Smooth muscle cell (in vitro differentiated cells): ENCODE measurements at regions not wholly inside any gene's neighbourhood (a gene's known extent, or its start where the extent isn't known, plus 50 kb on each side); places are given as distances from the start of the nearest gene placed in this dataset.

Experiments
- DNase-seq: peaks from one replicate; lab custom pipeline; 2025; ENCODE audit not compliant: unreplicated experiment; lab: John Stamatoyannopoulos, UW
- H2AFZ ChIP-seq: fragments of 200-600 bp; sonication (generic); 2 replicates; pipeline ENCODE4 v1.6.0; 2016; ENCODE audit warnings: antibody characterized with exemption, low read depth, mild to moderate bottlenecking
- H3F3A ChIP-seq: fragments of 200-600 bp; sonication (generic); 2 replicates; pipeline ENCODE4 v1.6.0; 2017; ENCODE audit warnings: antibody characterized with exemption, low read depth
- H3K27ac ChIP-seq: fragments of 200-600 bp; sonication (generic); 2 replicates; pipeline ENCODE4 v1.5.1; 2016; ENCODE audit warnings: low read depth, mild to moderate bottlenecking
- H3K27me3 ChIP-seq: fragments of 200-600 bp; sonication (generic); 2 replicates; pipeline ENCODE4 v1.6.1; 2016; ENCODE audit warnings: low read depth, mild to moderate bottlenecking
- H3K36me3 ChIP-seq: fragments of 200-600 bp; sonication (generic); 2 replicates; pipeline ENCODE4 v1.5.1; 2016; ENCODE audit warnings: low read depth
- H3K4me1 ChIP-seq: fragments of 200-600 bp; sonication (generic); 2 replicates; pipeline ENCODE4 v1.5.1; 2016; ENCODE audit warnings: low read depth
- H3K4me2 ChIP-seq: fragments of 200-600 bp; sonication (generic); 2 replicates; pipeline ENCODE4 v1.6.0; 2016; ENCODE audit warnings: mild to moderate bottlenecking
- H3K4me3 ChIP-seq: fragments of 200-600 bp; sonication (generic); 2 replicates; pipeline ENCODE4 v1.5.1; 2016; ENCODE audit warnings: mild to moderate bottlenecking
- H3K79me2 ChIP-seq: fragments of 200-600 bp; sonication (generic); 2 replicates; pipeline ENCODE4 v1.6.0; 2016; ENCODE audit warnings: low read depth, mild to moderate bottlenecking
- H3K9ac ChIP-seq: fragments of 200-600 bp; sonication (generic); 2 replicates; pipeline ENCODE4 v1.6.0; 2016; ENCODE audit warnings: low read depth
- H3K9me3 ChIP-seq: fragments of 200-600 bp; sonication (generic); replicated peaks from 2 replicates; pipeline ENCODE4 v1.5.1; 2016; ENCODE audit warnings: low read depth
- H4K20me1 ChIP-seq: fragments of 200-600 bp; sonication (generic); 2 replicates; pipeline ENCODE4 v1.6.0; 2016; ENCODE audit warnings: low read depth
- CTCF ChIP-seq: fragments of 200-600 bp; sonication (generic); IDR thresholded peaks from 2 replicates; pipeline ENCODE4 v1.5.1; 2017; ENCODE audit warnings: borderline replicate concordance, mild to moderate bottlenecking, antibody characterized with exemption; ENCODE audit not compliant: insufficient read depth, poor library complexity, severe bottlenecking
- WGBS: methylation state at CpG from one replicate; pipeline ENCODE4 v1.1.7; 2016; ENCODE audit warnings: low lambda C conversion rate; 5-methylcytosine and 5-hydroxymethylcytosine counted together

- H3K4me2 ChIP-seq, result no peak overlapping the region
- H2AFZ ChIP-seq, result no peak overlapping the region
- H3K4me1 ChIP-seq, result no peaks in the 10 kb centered on the region
- no peak overlapping the region for H3K27ac ChIP-seq
- H3K4me3 ChIP-seq, result no peak overlapping the region
- no peaks in the 10 kb centered on the region for H3F3A ChIP-seq
- 64% methylated on average over 4 of the region's 4 CpGs for WGBS
- DNase-seq, result no peak
- no peak for TF ChIP-seq CTCF
- H3K27me3 ChIP-seq, result no peaks in the 10 kb centered on the region
- no peaks in the 10 kb centered on the region for H3K9me3 ChIP-seq
- H3K36me3 ChIP-seq, result no peaks in the 10 kb centered on the region
- H3K79me2 ChIP-seq, result no peaks in the 10 kb centered on the region
- no peaks in the 10 kb centered on the region for H4K20me1 ChIP-seq
- H3K9ac ChIP-seq, result no peak overlapping the region
Observed at GRCh38 chr1:163609858-163610257, 288.1 kb downstream of the NUF2 start.

- no peaks in the 10 kb centered on the region for H3K36me3 ChIP-seq
- TF ChIP-seq CTCF, result no peak
- H3K9me3 ChIP-seq, result no peaks in the 10 kb centered on the region
- WGBS, result 95% methylated on average over 4 of the region's 4 CpGs
- no peak for DNase-seq
- H3K4me3 ChIP-seq, result no peak overlapping the region
- H3F3A ChIP-seq, result no peaks in the 10 kb centered on the region
- no peak overlapping the region for H3K27ac ChIP-seq
- no peaks in the 10 kb centered on the region for H3K4me1 ChIP-seq
- H2AFZ ChIP-seq, result no peak overlapping the region
- H3K79me2 ChIP-seq, result no peaks in the 10 kb centered on the region
- no peak overlapping the region for H3K9ac ChIP-seq
- H4K20me1 ChIP-seq, result no peaks in the 10 kb centered on the region
- no peaks in the 10 kb centered on the region for H3K27me3 ChIP-seq
- no peak overlapping the region for H3K4me2 ChIP-seq
Observed at GRCh38 chr1:163610486-163610885, 288.7 kb downstream of the NUF2 start.

GRCh38 chr1:163614361-163614760 lies 292.6 kb downstream of the NUF2 start:
- no peak for TF ChIP-seq CTCF
- Histone ChIP-seq H3K27ac (no peak overlapping the region), H3K4me2 (no peak overlapping the region), H4K20me1 (no peaks in the 10 kb centered on the region), H3K27me3 (no peaks in the 10 kb centered on the region), H2AFZ (no peak overlapping the region), H3K79me2 (no peaks in the 10 kb centered on the region), H3K9me3 (no peaks in the 10 kb centered on the region), H3K9ac (no peak overlapping the region), H3K4me3 (no peak overlapping the region), H3K36me3 (no peaks in the 10 kb centered on the region), H3F3A (no peaks in the 10 kb centered on the region), H3K4me1 (no peaks in the 10 kb centered on the region)
- DNase-seq, result no peak
- WGBS, result 54% methylated on average over 2 of the region's 2 CpGs

GRCh38 chr1:163628034-163628773 lies 306.4 kb downstream of the NUF2 start:
- H3K79me2 ChIP-seq, result no peaks in the 10 kb centered on the region
- DNase-seq, result no peak
- H3K4me2 ChIP-seq, result no peak overlapping the region
- no peaks in the 10 kb centered on the region for H3F3A ChIP-seq
- no peak for TF ChIP-seq CTCF
- H2AFZ ChIP-seq, result no peak overlapping the region
- peaks cover 9% of the 10 kb centered on the region for H3K9me3 ChIP-seq
- no peaks in the 10 kb centered on the region for H3K36me3 ChIP-seq
- H3K27me3 ChIP-seq, result no peaks in the 10 kb centered on the region
- H3K4me1 ChIP-seq, result no peaks in the 10 kb centered on the region
- no peak overlapping the region for H3K27ac ChIP-seq
- H3K9ac ChIP-seq, result no peak overlapping the region
- H4K20me1 ChIP-seq, result no peaks in the 10 kb centered on the region
- no peak overlapping the region for H3K4me3 ChIP-seq
